Renal cortex interstitium (tissue), 11 donors: ENCODE measurements at regions not wholly inside any gene's neighbourhood (a gene's known extent, or its start where the extent isn't known, plus 50 kb on each side); places are given as distances from the start of the nearest gene placed in this dataset.

Source experiments
- DNase-seq, 11 donors: peaks; one replicate each; pipeline ENCODE4 v3.0.0-alpha.2; 2013; ENCODE audit warnings: low read depth in 9 of 11, low spot score in 4 of 11; ENCODE audit errors: extremely low read depth in 1 of 11

DNA sequence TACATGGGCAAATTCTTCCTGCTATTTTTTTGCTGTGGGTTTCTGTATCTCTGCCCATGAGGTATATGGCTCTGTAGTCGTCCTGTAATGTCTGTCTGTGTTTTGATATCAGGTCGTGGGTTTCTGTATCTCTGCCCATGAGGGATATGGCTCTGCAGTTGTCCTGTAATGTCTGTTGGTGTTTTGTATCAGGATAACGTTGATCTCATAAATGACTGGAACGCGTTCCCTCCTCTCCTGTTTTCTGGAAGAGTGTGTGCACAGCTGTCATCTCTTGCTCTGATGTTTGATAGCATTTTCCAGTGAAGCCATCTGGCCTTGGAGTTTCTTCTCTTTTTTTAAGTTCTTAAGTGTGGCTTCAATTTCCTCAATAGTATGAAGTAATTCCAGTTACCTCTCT is 57.2 kb downstream of the SOX1 start:
- DNase-seq, result no peak

DNA sequence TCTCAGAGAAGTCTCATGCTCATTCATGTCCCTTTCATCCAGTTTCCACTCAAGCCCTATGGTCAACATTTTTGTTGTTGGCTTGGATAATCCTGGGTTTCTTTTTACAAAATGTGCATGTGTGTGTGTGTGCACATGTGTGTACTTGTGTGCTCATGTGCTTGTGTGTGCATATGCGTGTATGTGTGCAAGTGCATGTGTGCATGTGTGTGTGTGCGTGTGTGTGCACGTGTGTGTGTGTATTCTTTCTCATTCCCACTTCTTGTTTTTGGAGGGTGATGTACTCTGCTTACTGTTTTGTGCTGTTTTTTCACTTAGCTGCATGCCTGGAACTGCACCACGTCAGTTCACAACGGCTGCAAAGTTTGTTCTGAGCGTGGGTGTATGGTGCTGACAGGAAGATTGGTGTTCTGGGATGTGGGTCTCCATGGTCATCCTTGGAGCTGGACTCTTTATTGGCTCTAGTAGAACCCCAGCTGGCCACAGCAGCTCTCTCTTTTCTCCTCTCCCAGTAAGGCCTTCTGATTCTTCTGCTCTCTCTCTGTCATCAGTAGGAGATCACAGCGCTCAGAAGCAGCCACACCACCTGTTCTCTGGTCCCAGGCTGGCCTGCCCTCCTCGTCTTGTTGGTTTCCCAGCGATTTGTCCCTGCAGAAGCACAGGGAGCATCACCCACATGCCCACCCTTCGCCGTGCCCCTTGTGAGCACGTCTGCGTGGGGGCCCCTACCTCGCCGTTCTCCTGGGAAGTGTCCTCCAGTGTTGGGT is 60.8 kb downstream of the SOX1 start:
- DNase-seq, result no peak

DNA sequence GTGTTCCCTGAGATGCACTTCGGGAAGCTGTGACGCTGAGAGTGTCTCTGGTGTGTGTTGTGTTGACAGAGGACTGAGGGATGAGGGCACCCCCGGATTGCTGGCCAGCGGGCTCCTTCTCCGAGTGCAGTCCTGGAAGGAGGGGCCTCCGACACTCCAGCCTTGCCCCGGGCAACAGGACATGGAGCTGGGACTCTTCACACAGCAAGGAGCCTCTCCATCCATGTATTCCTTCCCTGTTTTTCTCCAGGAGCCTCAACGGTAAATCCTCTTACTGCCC is 61.3 kb downstream of the SOX1 start:
- DNase-seq, result no peak

DNA sequence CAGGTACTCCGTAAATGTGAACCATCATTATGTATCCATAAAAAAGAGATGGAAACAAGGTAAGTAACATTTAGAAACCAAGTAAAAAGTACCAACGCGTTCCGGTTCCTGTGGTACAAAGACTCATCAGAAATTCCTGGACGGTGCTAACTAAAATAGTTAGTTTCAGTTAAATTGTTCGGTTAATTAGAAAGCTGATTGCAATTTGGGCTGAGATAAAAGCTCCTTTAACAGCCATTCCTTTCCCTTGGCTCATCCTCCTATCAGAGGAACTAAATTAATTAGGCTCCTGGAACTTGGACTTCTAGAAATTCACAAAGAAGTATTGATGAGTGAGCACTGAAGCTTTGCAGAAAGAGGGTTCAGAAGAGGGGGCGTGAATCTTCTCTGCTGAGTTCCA is 63.5 kb downstream of the SOX1 start:
- DNase-seq, result no peak

DNA sequence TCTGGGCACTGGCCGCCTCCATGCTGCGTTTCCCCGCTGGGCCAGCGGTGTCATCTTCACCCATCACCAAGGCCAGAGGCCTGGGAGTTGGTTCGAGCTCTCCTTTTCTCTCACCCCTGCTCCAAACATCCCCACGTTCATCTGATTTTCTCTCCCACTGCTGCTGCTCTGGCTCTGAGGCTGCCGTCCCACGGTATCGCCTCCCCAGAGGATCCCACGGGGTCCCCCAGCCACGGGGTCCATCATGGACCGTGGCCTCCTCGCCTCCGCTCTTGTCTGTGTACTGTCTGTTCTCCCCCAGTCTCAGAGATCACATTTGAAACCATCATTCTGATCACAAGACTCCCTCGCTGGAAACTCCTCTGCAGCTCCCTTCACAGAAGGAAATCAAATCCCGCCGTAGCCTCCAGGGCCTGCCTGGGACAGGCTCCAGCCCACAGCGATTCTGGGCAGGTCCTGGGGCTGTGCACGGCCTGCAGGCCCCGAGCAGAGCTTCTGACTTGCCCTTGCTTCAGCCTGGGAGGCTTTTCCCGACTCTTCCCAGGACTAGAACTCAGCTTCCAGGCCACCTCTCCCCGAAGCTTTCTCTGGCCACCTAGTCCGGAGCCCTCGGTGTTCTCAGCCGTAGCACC is 64.2 kb downstream of the SOX1 start:
- DNase-seq, result no peak

DNA sequence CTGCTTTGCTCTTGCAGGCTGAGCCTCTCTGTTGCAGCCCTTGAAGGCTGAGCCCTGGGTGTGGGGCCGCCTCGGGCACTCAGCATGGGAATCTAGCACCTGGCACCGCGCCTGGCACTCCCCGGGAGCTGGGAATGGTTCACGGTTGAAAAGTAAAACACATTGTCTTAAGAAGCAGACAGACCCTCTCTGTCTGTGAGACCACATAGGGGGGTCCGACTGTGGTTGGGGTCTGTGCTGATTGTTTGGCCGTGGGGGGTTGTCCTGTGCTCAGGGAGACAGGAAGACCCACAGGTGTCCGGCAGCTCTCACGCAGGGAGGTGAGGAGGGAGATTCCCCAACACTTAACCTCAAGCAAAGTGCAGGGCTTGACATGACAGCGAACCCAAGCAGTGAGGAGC is 64.8 kb downstream of the SOX1 start:
- no peak for DNase-seq

DNA sequence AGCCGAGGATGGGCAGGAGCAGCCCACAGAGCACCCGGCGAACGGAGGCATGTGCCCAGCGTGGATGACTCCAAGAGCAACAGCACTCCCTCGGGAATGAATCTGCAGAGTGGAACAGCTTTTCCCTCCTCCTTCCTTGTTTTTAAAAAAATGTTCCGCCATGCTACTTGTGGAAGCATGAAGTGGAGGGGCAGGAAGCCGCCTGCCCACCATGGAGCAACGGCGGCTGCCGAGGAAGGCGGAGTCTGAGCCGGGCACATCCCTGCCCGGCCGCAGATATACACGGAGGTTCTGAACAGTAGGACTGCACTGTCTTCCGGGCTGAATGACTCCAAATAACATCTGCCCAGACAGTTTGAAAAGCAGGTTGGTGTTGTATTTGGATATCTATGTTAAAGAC is 65.2 kb downstream of the SOX1 start:
- no peak for DNase-seq

DNA sequence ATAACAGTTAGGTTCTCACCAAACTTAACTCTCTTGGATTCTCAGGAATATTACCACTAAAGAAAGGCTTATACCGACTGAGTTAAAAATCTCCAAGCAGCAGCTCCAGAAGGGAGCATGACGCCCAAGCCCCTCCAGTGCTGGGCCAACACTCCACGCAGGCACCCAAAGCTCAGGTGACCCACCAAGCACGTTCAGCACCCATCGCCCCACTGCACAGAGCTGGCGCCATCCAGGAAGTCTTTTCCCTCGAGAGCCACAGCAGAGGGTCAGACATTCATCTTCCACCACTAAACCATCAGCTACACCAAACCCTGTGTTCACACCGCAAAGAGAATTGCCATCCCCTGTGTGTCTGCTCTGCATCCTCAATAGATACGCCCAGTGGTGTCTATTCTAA is 65.7 kb downstream of the SOX1 start:
- no peak for DNase-seq

DNA sequence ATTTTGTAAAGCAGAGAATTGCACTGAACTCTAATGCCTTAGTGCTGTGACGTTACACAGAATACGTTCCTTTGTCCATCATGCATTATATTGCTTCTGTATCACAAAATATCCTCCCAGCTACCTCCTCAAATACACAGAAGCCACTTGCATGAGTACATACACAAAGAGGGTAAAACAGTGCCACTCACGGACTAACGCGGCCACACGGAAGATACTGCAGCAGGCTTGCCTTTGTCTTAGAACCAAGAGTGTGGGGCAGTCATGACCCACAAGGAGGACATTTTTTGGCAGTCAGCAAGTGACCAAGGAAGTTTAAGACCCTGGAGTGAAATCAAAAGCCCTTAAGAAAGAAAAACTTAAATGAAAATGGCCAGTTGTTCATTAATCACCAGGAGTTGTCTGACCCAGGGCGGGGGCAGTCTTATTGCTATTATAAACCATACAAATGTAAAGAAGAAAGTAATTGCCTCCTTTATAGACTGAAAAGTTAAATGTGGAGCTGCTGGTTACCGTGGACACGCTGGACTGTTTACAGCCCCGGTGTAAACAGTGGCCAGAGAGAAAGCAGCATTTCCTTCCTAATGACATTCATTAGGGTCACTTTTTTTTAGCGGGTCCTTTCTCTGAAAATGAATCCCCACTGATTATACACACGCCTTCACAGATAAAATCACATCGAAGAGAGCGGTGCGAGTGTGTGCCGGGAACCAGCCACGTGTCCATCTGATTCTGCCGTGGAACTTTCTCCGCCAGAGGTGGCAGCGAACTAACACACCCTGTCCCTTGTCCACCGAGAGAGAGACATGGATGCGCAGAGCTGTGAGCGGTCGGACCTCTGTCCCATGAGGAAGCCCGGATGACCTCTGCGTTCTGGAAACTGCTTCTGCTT is 66.8 kb downstream of the SOX1 start:
- DNase-seq, result peak in 6 of 11 donors; percentile 26 to 41 (median 37)

DNA sequence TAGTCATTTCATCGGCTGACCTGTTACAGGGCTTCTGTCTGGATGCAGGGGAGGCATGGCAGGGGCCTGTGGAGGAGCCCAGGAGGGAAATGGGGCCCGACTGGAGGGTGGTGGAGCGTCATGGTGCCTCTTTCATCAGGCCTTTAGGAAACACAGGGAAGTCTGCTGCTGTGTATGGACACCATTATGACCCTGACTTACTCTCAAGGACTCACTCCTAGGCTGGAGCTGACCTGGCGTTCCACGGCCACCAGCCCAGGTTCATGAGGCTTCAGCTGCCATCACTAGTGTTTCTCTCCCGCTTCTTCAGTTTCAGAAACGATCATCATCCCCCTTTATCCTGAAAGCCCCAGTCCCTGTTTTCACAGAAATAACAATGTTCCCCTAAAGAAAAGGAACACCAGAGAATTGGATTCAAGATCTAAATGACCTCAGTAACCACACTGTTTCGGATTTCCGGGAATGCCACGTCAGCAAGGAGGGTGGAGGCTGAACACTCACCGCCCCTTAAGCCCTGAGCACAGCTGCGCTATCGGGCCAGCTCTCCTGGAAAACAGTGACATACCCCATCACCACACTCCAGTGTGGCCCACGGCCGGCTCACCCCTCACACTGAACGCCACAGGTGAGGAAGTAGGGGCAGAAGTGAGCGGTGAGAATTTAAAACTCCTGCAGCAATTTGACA is 67.6 kb downstream of the SOX1 start:
- no peak for DNase-seq

DNA sequence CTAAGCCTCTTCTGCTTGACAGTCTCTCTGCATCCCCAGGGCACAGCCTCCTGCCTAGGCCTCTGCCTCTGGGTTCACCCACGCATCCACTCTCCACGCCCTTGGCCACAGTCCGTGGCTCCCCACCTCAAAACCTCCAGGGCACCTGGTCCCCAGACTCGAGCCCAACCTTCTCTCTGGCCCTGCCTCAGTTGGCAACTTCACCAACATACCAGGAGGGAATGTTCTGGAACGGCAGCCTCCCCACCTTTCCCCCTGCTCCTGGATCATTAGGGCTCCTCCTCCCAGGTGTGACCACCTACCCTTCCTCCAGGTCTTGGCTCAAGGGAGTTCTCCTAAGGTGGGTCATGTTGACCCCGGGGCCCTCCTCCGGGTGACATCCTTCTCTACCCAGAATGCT is 69.1 kb downstream of the SOX1 start:
- DNase-seq, result no peak

DNA sequence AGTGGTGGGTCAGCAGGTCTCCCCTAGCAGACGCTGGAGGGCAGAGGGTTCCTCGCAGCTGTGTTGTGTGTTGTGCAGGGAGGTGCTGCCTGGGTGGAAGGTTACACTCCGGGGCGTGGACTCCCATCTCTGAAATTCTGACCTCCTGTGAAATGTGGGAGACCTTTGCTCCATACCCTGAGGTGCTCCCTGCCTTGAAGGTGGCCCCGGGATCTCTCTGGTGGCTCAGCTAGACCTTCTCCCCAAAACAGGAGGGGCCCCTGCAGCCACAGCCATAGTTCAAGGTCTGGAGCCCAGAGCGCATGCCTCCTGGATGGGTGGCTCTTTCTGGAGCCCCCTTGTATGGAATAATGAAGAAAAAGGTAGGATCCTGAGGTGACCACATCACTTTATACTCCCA is 70.2 kb downstream of the SOX1 start:
- no peak for DNase-seq

DNA sequence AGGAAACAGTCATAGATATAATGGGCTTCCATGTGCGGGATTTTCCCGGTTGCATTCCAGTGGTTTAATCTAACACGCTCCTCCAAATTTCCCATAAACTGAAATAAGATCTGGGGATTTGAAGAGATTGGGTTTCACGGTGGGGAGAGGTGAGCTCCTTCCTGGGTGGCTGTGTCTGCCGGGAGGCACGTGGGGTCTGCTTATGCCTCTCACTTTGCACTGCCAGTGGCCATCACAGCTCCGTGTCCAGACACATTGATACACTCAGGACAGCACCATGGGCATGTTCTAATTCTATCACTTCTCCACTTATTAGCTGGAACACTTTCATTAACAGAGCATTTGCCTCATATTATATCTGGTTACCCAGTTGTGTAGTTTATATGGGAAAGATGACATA is 73.4 kb downstream of the SOX1 start:
- DNase-seq, result no peak

DNA sequence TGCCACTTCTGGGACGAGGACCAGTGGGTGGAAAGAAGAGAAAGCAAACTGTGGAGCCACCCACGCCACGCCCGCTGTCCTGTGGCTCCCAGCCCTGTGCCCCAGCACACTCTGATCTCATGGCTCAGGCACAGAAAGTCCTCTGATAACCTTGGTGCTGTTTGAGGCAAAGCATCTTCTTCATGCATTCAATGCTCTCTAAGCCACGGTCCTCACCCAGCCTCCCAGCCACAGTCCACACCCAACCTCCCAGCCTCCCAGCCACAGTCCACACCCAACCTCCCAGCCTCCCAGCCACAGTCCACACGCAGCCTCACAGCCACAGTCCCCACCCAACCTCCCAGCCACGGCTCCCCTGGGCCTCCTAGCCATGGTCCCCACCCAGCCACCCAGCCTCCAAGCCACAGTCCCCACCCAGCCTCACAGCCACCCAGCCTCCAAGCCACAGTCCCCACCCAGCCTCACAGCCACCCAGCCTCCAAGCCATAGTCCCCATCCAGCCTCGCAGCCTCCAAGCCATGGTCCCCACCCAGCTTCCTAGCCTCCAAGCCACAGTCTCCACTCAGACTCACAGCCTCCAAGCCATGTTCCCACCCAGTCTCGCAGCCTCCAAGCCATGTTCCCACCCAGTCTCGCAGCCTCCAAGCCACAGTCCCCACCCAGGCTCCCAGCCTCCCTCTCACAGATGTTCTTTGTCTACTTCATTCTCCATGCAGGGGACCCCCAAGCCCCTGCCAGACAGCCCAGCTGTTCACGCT is 74.9 kb downstream of the SOX1 start:
- no peak for DNase-seq

DNA sequence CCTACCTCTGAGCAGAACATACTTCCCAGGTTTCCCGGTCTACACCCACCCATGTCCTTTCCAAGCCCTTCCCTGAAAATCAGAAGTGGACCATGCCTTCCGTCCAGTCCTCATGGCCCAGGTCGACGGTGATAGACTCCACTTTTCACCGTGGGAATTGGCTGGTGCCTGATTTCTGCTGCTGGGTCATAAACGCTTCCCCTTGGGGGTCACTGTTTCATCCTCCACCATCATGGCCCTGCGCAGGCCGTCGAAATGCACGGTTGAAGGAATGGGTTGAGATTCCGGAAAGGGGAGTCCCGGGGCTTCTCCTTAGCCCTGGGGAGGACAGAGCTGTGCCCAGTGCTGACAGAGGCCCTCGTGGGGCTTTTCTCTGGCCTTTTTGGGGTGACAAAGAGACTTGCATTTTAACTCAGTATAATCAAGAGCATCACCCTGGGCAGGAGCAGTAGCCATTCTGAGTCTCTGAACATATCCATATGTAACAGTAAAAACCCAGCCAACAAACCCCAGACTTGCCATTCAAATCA is 75.5 kb downstream of the SOX1 start:
- DNase-seq, result no peak

DNA sequence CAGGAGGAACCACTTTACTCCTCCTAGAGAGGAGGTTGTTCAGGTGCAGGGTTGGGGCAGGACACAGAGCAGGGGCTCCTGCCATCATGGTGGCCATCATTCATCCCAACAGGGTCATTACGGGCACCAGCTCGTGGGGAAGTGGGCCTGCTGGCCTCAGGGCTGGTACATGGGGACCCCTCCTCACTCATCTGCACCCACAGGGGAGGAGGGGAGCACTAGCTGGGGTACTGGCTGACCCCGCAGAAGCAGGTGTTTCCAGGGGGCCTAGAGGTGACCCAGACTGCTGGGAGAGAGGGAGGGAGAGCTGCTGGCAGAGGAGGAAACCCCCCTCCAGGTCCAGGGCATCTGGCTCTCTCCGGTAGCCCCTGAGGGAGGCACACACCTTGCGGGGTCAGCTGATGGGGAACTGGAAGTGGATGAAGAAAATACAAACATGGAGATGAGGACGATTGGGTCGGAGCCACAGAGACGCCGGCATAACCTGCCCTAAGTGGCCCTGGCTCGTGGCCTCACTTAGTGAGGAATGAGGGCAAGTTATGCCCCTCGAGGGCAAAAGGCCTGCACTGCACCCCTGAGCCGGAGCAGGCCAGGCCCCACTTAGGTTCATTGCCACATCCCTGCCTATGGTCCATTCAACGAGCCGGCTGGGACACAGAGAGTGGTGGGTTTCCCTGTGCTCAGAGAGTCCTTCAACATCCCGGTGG is 76.2 kb downstream of the SOX1 start:
- DNase-seq, result no peak

DNA sequence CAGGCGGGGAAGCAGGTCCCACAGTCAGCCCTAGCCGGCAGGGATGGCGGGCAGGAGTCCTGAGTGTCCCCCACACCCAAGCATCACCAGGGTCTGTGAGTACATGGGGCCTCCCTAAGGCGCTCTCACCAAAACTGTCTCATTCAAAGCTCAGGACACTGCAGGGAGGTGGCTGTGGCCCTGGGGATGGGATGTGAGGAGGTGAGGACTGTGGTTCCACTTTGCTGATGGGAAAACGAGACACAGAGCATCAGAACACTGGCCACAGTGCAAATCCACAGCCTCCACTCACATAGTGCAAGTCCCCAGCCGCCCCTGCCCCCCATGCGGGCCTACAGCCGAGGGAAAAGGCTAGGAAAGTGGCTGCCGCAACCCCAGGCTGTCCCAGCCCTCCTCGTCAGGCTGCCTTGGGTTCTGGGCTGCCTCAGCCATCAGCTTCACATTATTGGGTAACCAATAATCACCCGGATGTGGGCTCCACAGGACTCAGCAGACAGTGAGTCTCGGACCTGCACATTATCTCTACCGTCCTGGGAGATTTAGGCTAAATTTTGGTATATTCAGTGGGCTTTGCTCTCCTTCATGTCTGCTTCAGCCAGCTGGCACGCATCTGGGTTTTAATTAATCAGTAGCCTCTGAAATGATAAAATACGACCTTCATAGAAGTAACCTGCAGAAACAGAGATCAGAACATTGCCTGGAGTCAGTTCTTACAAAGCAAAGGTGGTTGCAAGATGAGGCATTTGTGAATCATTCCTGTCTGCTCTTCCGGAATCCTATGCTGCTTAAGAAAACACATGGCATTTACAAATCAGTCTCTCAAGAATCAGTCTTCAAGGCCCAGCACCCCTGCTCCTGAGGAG is 77.0 kb downstream of the SOX1 start:
- no peak for DNase-seq
